ENCODE measurements at regions not wholly inside any gene's neighbourhood (a gene's known extent, or its start where the extent isn't known, plus 50 kb on each side); places are given as distances from the start of the nearest gene placed in this dataset.

GRCh38 chr4:103778221-103778620 lies 58.4 kb upstream of the TACR3 start:
- Histone ChIP-seq H2AFZ (ENCODE audit: low read depth, low read length, poor library complexity, severe bottlenecking) (no peak overlapping the region), H4K20me1 (ENCODE audit: insufficient read depth) (no peaks in the 10 kb centered on the region), H3K4me3 (replicated peaks in 1 of 2; ENCODE audit: low read depth in 1 of 2, low read length in 2 of 2) (no peak overlapping the region), H3K27me3 (ENCODE audit: insufficient read depth, low read length) (no peaks in the 10 kb centered on the region), H3K27ac (ENCODE audit: low read depth, low read length) (no peak overlapping the region), H3K4me2 (ENCODE audit: low read length) (no peak overlapping the region), H3K9me3 (ENCODE audit: control insufficient read depth in 1 of 2, insufficient read depth in 1 of 2, low read depth in 1 of 2, low read length in 2 of 2) (no peaks in the 10 kb centered on the region), H3K9me2 (ENCODE audit: insufficient read depth) (no peaks in the 10 kb centered on the region), H3K36me3 (ENCODE audit: control insufficient read depth in 1 of 2, insufficient read depth in 2 of 2, low read length in 2 of 2) (no peaks in the 10 kb centered on the region), H3K4me1 (ENCODE audit: control insufficient read depth in 1 of 2, insufficient read depth in 2 of 2, low read length in 2 of 2) (peaks cover 0 to 5% of the 10 kb centered on the region in 2 experiments; a peak in 1 of 4 replicates), H3K9ac (ENCODE audit: low read length) (no peak overlapping the region), H3K79me2 (ENCODE audit: insufficient read depth, low read length) (no peaks in the 10 kb centered on the region)
- intact Hi-C loops (cut with micrococcal nuclease), result no loop called here
- DNase-seq (ENCODE audit: low read depth, low spot score), result no peak
- CTCF ChIA-PET, result no interaction called here
- TF ChIP-seq ZNF274 (IDR thresholded peaks at IDR 0.05; ENCODE audit: low read depth, low read length) (no peak), SRF (IDR thresholded peaks at IDR 0.05; ENCODE audit: low read depth) (no peak), YY1 (IDR thresholded peaks at IDR 0.05; ENCODE audit: extremely low read depth, insufficient replicate concordance, low read depth, low read length) (no peak), EGR1 (IDR thresholded peaks at IDR 0.05; ENCODE audit: low read depth) (no peak), EZH2phosphoT487 (IDR thresholded peaks at IDR 0.05; ENCODE audit: borderline replicate concordance) (no peak), FOSL1 (IDR thresholded peaks at IDR 0.05; ENCODE audit: low read depth) (no peak), POLR2AphosphoS5 (IDR thresholded peaks at IDR 0.05; ENCODE audit: low read depth, low read length) (no peak), CTCF (IDR thresholded peaks at IDR 0.05 in 2 of 3, conservative IDR thresholded peaks at IDR 0.05 in 1 of 3; ENCODE audit: borderline replicate concordance in 1 of 3, insufficient read depth in 1 of 3, low read depth in 2 of 3, low read length in 2 of 3) (no peak), SP1 (IDR thresholded peaks at IDR 0.05; ENCODE audit: low read depth) (no peak)
- no TSS peak for BruUV-seq (replicated peaks)
- POLR2A ChIA-PET, result no interaction called here
- no peak for ATAC-seq
- RAD21 ChIA-PET (ENCODE audit: low non-redundant PET in 1 of 2, low total read pairs in 2 of 2, uncharacterized antibody in 2 of 2, unreplicated experiment in 2 of 2), result no interaction called here
